ENCODE measurements at regions not wholly inside any gene's neighbourhood (a gene's known extent, or its start where the extent isn't known, plus 50 kb on each side); places are given as distances from the start of the nearest gene placed in this dataset.

- DNase-seq = peak; percentile 9
These were observed 345.0 kb downstream of the REEP3 start for GRCh38 chr10:63866075-63866746.

GRCh38 chr10:63866747-63867140 is 345.5 kb downstream of the REEP3 start:
- DNase-seq = no peak

DNA sequence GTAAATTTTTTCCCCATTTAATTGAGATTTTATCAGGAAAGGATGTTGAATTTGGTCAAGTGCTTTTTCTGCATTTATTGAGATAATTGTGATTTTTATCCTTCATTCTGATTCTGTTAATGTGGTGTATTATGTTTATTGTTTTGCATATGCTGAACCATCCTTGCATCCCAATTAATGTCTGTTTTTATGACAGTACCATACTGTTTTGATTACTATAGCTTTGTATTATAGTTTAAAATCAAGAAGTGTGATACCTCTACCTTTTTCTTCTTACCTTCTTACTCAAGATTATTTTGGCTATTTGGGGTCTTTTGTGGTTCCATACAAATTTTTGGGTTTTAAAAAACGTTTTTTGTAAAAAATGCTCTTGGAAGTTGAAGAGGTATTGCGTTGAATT is 357.2 kb downstream of the REEP3 start:
- no peak for DNase-seq

GRCh38 chr10:63883861-63884260 is 362.7 kb downstream of the REEP3 start:
- DNase-seq = no peak

DNA sequence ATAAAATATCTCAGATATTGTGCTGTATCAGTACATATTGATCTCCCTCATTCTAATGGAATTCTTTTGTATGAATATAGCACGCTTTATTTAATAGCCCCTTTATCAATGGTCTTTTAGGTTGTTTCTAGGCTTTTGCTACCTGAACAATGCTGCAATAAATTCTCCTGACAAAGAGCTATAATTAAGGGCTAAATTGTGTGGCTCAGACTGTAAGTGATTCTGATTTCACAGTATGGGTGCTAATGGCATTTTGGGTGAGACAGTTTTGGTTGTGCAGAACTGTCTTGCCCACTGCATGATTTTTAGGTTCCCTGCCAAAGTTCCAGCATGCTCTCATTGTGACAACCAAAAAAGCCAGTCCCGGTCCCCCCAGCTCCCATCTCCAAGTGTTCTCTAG is 363.2 kb downstream of the REEP3 start:
- DNase-seq = no peak

- DNase-seq = no peak
These were observed 364.0 kb downstream of the REEP3 start for GRCh38 chr10:63885156-63885555.

DNA sequence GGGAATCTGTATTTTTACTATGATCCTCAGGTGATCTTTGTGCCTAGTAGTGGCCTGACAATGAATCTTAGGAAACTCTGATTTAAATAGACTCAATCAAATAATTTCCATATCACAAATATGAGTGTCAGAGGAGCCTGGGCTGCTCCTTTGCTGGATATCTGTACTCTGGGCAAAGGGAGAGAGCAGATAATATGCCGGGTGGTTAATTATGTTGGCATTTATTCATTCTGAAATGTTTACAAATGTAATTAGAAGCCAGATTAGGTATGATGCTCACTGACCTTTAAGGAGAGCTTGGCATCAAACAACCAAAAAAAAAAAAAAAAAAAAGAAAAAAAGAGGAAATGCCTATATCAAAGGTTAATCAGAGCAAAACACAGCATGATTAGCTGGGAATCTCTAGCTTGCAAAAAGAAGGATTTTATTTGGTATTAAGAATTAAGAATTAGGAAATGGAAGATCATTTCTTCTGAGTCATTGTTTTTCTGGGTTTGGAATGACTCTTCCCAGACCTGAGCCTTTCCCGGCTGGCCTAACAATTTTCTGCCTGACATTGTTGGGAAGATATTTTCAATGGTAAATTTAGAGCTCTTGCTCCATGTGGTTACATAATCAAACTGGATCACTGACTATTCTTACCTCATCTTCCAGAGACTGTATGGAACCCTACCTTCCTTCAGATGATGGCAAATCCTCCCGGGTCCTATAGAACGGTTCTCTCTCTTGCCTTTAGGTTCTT is 365.3 kb downstream of the REEP3 start:
- DNase-seq = no peak

- no peak for DNase-seq
These were observed 365.9 kb downstream of the REEP3 start for GRCh38 chr10:63887023-63887589.

GRCh38 chr10:63887600-63888370 is 366.6 kb downstream of the REEP3 start:
- DNase-seq = no peak

GRCh38 chr10:63889803-63890202 is 368.6 kb downstream of the REEP3 start:
- no peak for DNase-seq

GRCh38 chr10:63896992-63897391 is 375.8 kb downstream of the REEP3 start:
- DNase-seq = no peak

- DNase-seq = no peak
These were observed 378.6 kb downstream of the REEP3 start for GRCh38 chr10:63899673-63900300.

GRCh38 chr10:63901228-63901627 is 380.0 kb downstream of the REEP3 start:
- no peak for DNase-seq

DNA sequence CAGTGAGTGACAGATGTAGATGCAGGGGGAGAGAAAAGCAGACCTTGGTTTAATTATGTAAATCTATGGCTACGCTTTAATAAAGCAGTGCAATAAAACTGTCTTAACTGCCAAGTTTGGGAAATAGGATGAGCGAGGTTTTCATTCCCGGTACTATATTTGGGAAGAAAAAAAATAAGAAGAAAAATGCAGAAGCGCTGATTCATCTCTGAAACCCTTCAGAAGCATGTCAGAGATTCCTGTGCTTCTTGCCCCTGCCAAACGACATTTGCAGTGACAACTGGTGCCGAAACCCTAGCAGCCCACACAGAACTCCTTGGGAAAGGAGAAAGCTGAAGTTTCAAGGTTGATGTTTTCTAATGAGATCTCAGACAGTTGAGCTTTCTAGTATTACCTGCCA is 380.7 kb downstream of the REEP3 start:
- no peak for DNase-seq

- DNase-seq = no peak
These were observed 389.6 kb downstream of the REEP3 start for GRCh38 chr10:63910806-63911205.

DNA sequence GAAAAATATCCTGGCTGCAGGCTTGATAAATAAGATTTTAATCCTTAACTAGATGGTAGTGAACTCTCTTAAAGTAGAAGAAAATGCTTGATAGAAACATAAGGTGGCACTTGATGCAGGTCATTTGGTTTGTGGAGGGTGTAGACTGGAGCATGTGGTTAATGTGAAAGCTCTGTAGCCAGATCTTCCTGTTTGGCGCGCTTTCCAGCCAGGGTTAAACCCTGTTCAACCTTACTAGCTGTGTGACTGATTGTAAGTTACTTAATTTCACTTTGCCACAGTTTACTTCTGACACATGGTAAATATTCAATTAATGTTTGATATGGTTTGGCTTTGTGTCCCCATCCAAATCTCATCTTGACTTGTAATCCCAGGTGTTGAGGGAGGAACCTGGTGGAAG is 394.0 kb downstream of the REEP3 start:
- DNase-seq = no peak

- no peak for DNase-seq
These were observed 396.2 kb downstream of the REEP3 start for GRCh38 chr10:63917363-63917762.

GRCh38 chr10:63919575-63920279 is 398.5 kb downstream of the REEP3 start:
- DNase-seq = no peak

GRCh38 chr10:63920926-63921325 is 399.7 kb downstream of the REEP3 start:
- DNase-seq = no peak

GRCh38 chr10:63921908-63922467 is 400.8 kb downstream of the REEP3 start:
- DNase-seq = no peak

DNA sequence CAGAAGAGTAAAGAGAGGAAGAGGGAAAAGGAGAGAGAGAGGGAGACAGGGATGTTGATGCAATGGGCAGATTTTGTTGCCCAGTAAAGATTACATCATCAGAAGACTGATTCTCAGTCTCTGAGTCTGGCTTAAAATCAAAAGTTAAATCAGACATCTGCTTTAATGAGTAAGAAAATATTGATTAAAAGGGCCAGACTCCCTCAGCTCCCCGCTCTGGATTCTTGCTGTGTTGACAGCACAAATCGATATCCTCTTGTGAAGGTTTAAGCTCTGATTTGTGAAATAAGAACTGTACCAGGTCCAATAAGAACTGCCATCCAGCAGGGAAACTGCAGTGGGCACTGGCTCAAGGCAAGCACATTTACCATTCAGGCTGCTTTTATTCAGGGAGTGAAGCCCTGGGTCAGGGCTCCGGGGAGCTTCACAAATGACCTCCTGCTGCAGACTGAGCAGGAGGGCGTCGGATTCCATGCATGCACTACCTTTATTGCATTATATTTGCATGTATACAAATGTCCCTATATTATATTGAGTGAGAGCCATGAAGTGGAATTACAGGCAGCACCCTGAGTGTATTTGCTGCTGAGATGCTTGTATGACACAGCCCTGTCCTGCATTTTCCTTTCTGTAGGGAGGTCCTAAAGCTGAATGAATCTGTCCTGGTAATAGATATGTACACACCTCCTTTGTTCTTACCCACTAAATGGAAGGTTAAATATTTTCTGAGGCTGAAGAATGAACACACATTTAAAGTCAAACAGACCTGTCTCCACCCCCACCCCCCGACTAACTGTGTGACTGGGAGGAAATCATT is 401.5 kb downstream of the REEP3 start:
- no peak for DNase-seq

All from GDM1 (cell line).